ENCODE measurements at regions not wholly inside any gene's neighbourhood (a gene's known extent, or its start where the extent isn't known, plus 50 kb on each side); places are given as distances from the start of the nearest gene placed in this dataset.
"Not testable (repeated sequence)": the region's sequence is repeated elsewhere in the genome, so short reads cannot be mapped to it uniquely, and the experiment has no call there.

GRCh38 chr7:76708446-76708845 lies 81.4 kb upstream of the POMZP3 start:
- not testable (repeated sequence) for DNase-seq

- DNase-seq = not testable (repeated sequence)
Measured at GRCh38 chr7:76703815-76704214, 76.7 kb upstream of the POMZP3 start.

GRCh38 chr7:76686277-76686676 lies 59.2 kb upstream of the POMZP3 start:
- DNase-seq = not testable (repeated sequence)

- DNase-seq = not testable (repeated sequence)
Measured at GRCh38 chr7:76684737-76685136, 57.7 kb upstream of the POMZP3 start.

- DNase-seq = not testable (repeated sequence)
Measured at GRCh38 chr7:76683631-76684030, 56.6 kb upstream of the POMZP3 start.

- DNase-seq = not testable (repeated sequence)
Measured at GRCh38 chr7:76681810-76682209, 54.7 kb upstream of the POMZP3 start.

DNA sequence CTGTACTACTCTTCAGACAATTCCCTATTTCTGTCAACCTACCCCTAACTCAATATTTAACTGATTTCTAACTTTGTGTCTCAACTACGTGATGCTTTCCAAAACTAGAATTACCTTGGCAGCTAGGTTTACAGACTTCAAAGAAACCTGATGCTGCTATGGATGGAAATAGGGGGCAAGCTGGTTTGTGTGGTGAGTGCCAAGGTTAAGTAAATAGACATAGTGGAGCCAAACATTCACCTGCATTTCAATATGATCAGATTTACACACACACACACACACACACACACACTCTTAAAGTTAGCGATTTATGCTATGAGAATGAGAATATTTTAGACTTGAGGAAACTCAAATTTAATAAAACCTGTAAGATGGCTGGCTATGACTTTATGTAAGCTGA lies 52.1 kb upstream of the POMZP3 start:
- not testable (repeated sequence) for DNase-seq

DNA sequence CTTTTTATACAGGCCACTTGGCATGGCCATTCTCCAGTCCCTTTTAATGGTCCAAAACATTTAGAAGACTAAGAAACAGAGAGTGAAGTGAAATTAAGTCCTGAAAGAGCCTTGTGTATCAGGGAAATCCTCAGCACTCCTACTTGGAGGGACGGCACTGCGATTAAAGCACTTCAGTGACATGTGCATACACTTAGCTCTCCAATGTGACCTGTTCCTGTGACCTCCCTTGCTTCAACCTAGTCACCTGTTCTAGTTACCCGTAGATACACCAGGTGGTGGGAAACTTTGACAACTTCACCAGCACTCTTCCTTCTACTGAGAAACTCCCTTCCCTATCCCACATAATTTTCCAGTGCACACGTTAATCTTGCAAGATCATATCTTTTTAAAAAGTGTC lies 51.4 kb upstream of the POMZP3 start:
- not testable (repeated sequence) for DNase-seq

- not testable (repeated sequence) for DNase-seq
Measured at GRCh38 chr7:76676890-76677289, 49.8 kb upstream of the POMZP3 start.

All from activated CD4-positive, alpha-beta T cell treated with anti-CD3 and anti-CD28 coated beads, Interleukin-2, amount 50 U/mL, for 16 hours (primary cell).